Liver (tissue), 8 donors: ENCODE measurements at regions not wholly inside any gene's neighbourhood (a gene's known extent, or its start where the extent isn't known, plus 50 kb on each side); places are given as distances from the start of the nearest gene placed in this dataset.
A peak's percentile ranks its signal among the peaks of the same experiment; 100 is the strongest.

Source experiments
- DNase-seq: peaks from one replicate; pipeline ENCODE4 v3.0.0-alpha.2; 2017; ENCODE audit warnings: low spot score
- H3K27ac ChIP-seq, 2 donors: one replicate each; pipeline ENCODE4 v1.7.0; 2013; ENCODE audit warnings: inconsistent platforms in 2 of 2, low read length in 2 of 2, control low read depth in 1 of 2, low read depth in 1 of 2, mild to moderate bottlenecking in 1 of 2
- H3K27me3 ChIP-seq, 4 donors: one replicate each; pipeline versions ENCODE4 v1.6.1 to v1.7.0; 2013; ENCODE audit warnings: low read length in 3 of 4, inconsistent platforms in 1 of 4, mild to moderate bottlenecking in 1 of 4, moderate library complexity in 1 of 4; ENCODE audit not compliant: control insufficient read depth in 4 of 4, insufficient read depth in 4 of 4
- H3K36me3 ChIP-seq, 4 donors: one replicate each; pipeline versions ENCODE4 v1.6.1 to v1.7.0; 2013; ENCODE audit warnings: low read length in 3 of 4, mild to moderate bottlenecking in 3 of 4, low read depth in 1 of 4, moderate library complexity in 1 of 4; ENCODE audit not compliant: control insufficient read depth in 4 of 4, insufficient read depth in 3 of 4
- H3K4me1 ChIP-seq, 4 donors: one replicate each; pipeline versions ENCODE4 v1.6.1 to v1.7.0; 2013; ENCODE audit warnings: low read length in 3 of 4, mild to moderate bottlenecking in 3 of 4, moderate library complexity in 1 of 4; ENCODE audit not compliant: control insufficient read depth in 4 of 4, insufficient read depth in 4 of 4
- H3K4me3 ChIP-seq, 3 donors: one replicate each; pipeline versions ENCODE4 v1.6.1 to v1.7.0; 2013; ENCODE audit warnings: low read length in 3 of 3, control low read depth in 1 of 3, low read depth in 1 of 3, mild to moderate bottlenecking in 1 of 3
- H3K9ac ChIP-seq, 2 donors: one replicate each; pipeline ENCODE4 v1.7.0; 2013; ENCODE audit warnings: low read length in 2 of 2, mild to moderate bottlenecking in 2 of 2, moderate library complexity in 2 of 2, control low read depth in 1 of 2, low read depth in 1 of 2
- H3K9me3 ChIP-seq, 4 donors: one replicate each; pipeline versions ENCODE4 v1.6.1 to v1.7.0; 2013; ENCODE audit warnings: low read length in 3 of 4; ENCODE audit not compliant: control insufficient read depth in 4 of 4
- ATF3 ChIP-seq: IDR thresholded peaks from 2 replicates; pipeline ENCODE4 v1.6.1; 2016; ENCODE audit warnings: antibody characterized with exemption
- CTCF ChIP-seq: fragments of 150-350 bp; IDR thresholded peaks from 2 replicates; pipeline ENCODE4 v1.5.1; 2017; ENCODE audit warnings: improper control_type of control experiment, low read depth, low read length; ENCODE audit not compliant: missing input control
- FOXA1 ChIP-seq: IDR thresholded peaks from 2 replicates; pipeline ENCODE4 v1.6.1; 2016; ENCODE audit warnings: antibody characterized with exemption
- FOXA2 ChIP-seq: IDR thresholded peaks from 2 replicates; pipeline ENCODE4 v1.6.1; 2016; ENCODE audit warnings: antibody characterized with exemption
- GABPA ChIP-seq, 2 donors: IDR thresholded peaks in 1 of 2; conservative IDR thresholded peaks in 1 of 2; 2 replicates each; pipeline ENCODE4 v1.6.1; 2016; ENCODE audit warnings: antibody characterized with exemption in 2 of 2, mild to moderate bottlenecking in 1 of 2, moderate library complexity in 1 of 2
- HNF4A ChIP-seq, 2 donors: conservative IDR thresholded peaks; 2 replicates each; pipeline ENCODE4 v1.6.1; 2016; ENCODE audit warnings: antibody characterized with exemption in 2 of 2, mild to moderate bottlenecking in 2 of 2
- HNF4G ChIP-seq: IDR thresholded peaks from 2 replicates; pipeline ENCODE4 v1.6.1; 2016; ENCODE audit warnings: antibody characterized with exemption
- JUND ChIP-seq, 2 donors: IDR thresholded peaks; 2 replicates each; pipeline ENCODE4 v1.6.1; 2016; ENCODE audit warnings: antibody characterized with exemption in 2 of 2
- MAX ChIP-seq: IDR thresholded peaks from 2 replicates; pipeline ENCODE4 v1.6.1; 2016; ENCODE audit warnings: antibody characterized with exemption
- NR2F2 ChIP-seq: IDR thresholded peaks from 2 replicates; pipeline ENCODE4 v1.6.1; 2016; ENCODE audit warnings: antibody characterized with exemption
- RAD21 ChIP-seq, 2 donors: IDR thresholded peaks; 2 replicates each; pipeline ENCODE4 v1.6.1; 2016; ENCODE audit warnings: antibody characterized with exemption in 2 of 2, mild to moderate bottlenecking in 2 of 2
- RXRA ChIP-seq, 2 donors: IDR thresholded peaks; 2 replicates each; pipeline ENCODE4 v1.6.1; 2017 to 2018; ENCODE audit warnings: antibody characterized with exemption in 2 of 2, mild to moderate bottlenecking in 1 of 2
- SP1 ChIP-seq: IDR thresholded peaks from 2 replicates; pipeline ENCODE4 v1.6.1; 2018; ENCODE audit warnings: antibody characterized with exemption, mild to moderate bottlenecking
- TAF1 ChIP-seq: conservative IDR thresholded peaks from 2 replicates; pipeline ENCODE4 v1.6.1; 2016; ENCODE audit warnings: antibody characterized with exemption, mild to moderate bottlenecking
- YY1 ChIP-seq: IDR thresholded peaks from 2 replicates; pipeline ENCODE4 v1.6.1; 2016; ENCODE audit warnings: antibody characterized with exemption, mild to moderate bottlenecking
- ZBTB33 ChIP-seq: IDR thresholded peaks from 2 replicates; pipeline ENCODE4 v1.6.1; 2016; ENCODE audit warnings: antibody characterized with exemption
- WGBS: extraction: QIAGEN DNeasy Blood & Tissue Kit; methylation state at CpG from one replicate; pipeline ENCODE4 v1.1.7; 2013; 5-methylcytosine and 5-hydroxymethylcytosine counted together
- donor health status: healthy.
- donor health status: healthy.
- donor health status: healthy.
- donor health status: healthy.
- donor health status: healthy.

- no peak for DNase-seq
Measured at GRCh38 chr4:53651156-53651735, 60.0 kb upstream of the LNX1 start.

GRCh38 chr4:53649357-53649756, 58.1 kb upstream of the LNX1 start:
- Histone ChIP-seq H3K4me1 (peaks cover 1 to 24% (median 17%) of the 10 kb centered on the region in 4 donors), H3K9me3 (no peaks in the 10 kb centered on the region), H3K36me3 (no peaks in the 10 kb centered on the region), H3K9ac (no peak overlapping the region), H3K27me3 (no peaks in the 10 kb centered on the region), H3K4me3 (no peak overlapping the region), H3K27ac (no peak overlapping the region)
- no peak for DNase-seq
- 95% methylated on average over 2 of the region's 2 CpGs for WGBS
- no peak for TF ChIP-seq CTCF
- TF ChIP-seq FOXA2 = no peak
- TF ChIP-seq MAX = no peak
- TF ChIP-seq ATF3 = no peak
- TF ChIP-seq RXRA (IDR thresholded peaks at IDR 0.05) = no peak
- no peak for TF ChIP-seq RAD21 (IDR thresholded peaks at IDR 0.05)
- TF ChIP-seq TAF1 = no peak
- TF ChIP-seq YY1 = no peak
- no peak for TF ChIP-seq SP1
- no peak for TF ChIP-seq HNF4G
- no peak for TF ChIP-seq NR2F2
- no peak for TF ChIP-seq JUND (IDR thresholded peaks at IDR 0.05)
- no peak for TF ChIP-seq ZBTB33

More at GRCh38 chr4:53651156-53651735, 60.0 kb upstream of the LNX1 start:
- no peak overlapping the region for H3K27ac ChIP-seq
- TF ChIP-seq GABPA (IDR thresholded peaks at IDR 0.05 in 1 of 2, conservative IDR thresholded peaks at IDR 0.05 in 1 of 2) (no peak), HNF4G (no peak), NR2F2 (peak; percentile 17), RAD21 (IDR thresholded peaks at IDR 0.05) (no peak), TAF1 (no peak), SP1 (peak; percentile 26)
- H3K36me3 ChIP-seq = no peaks in the 10 kb centered on the region
- H3K9me3 ChIP-seq = no peaks in the 10 kb centered on the region
- peaks cover 1 to 19% (median 11%) of the 10 kb centered on the region in 4 donors for H3K4me1 ChIP-seq
- H3K4me3 ChIP-seq = no peak overlapping the region
- H3K27me3 ChIP-seq = no peaks in the 10 kb centered on the region
- H3K9ac ChIP-seq = no peak overlapping the region
- 72% methylated on average over 7 of the region's 7 CpGs for WGBS

- Histone ChIP-seq H3K9me3 (no peaks in the 10 kb centered on the region), H3K4me3 (no peak overlapping the region), H3K36me3 (no peaks in the 10 kb centered on the region), H3K4me1 (peaks cover 2 to 12% (median 7%) of the 10 kb centered on the region in 4 donors), H3K27me3 (no peaks in the 10 kb centered on the region), H3K9ac (no peak overlapping the region), H3K27ac (no peak overlapping the region)
- TF ChIP-seq ZBTB33 = no peak
- no peak for TF ChIP-seq FOXA1
- no peak for TF ChIP-seq HNF4A (conservative IDR thresholded peaks at IDR 0.05)
- 77% methylated on average over 5 of the region's 5 CpGs for WGBS
- DNase-seq = no peak
Measured at GRCh38 chr4:53647547-53647946, 56.3 kb upstream of the LNX1 start.
